ENCODE measurements at regions not wholly inside any gene's neighbourhood (a gene's known extent, or its start where the extent isn't known, plus 50 kb on each side); places are given as distances from the start of the nearest gene placed in this dataset.

GRCh38 chr1:96333522-96334235 lies 387.9 kb upstream of the PTBP2 start (continued):
- TF ChIP-seq TAF7 (optimal IDR thresholded peaks at IDR 0.05; ENCODE audit: borderline replicate concordance, low read depth, low read length) (no peak), CHD1 (IDR thresholded peaks at IDR 0.05; ENCODE audit: low read depth, low read length) (no peak), FOSL1 (IDR thresholded peaks at IDR 0.05; ENCODE audit: insufficient read depth, low read depth, low read length) (no peak), ASH2L (IDR thresholded peaks at IDR 0.05; ENCODE audit: low read length) (no peak)

Measured in H1 (cell line).